H1 (cell line): ENCODE measurements at regions not wholly inside any gene's neighbourhood (a gene's known extent, or its start where the extent isn't known, plus 50 kb on each side); places are given as distances from the start of the nearest gene placed in this dataset.

Source experiments
- ASH2L ChIP-seq: fragments of 200-600, 300-600 bp; sonication (generic); IDR thresholded peaks from one replicate; pipeline ENCODE4 v1.7.1; 2017; ENCODE audit warnings: low read length
- ATF2 ChIP-seq: IDR thresholded peaks from 2 replicates; pipeline ENCODE4 v1.6.1; 2012; ENCODE audit warnings: low read length, inconsistent platforms
- ATF3 ChIP-seq: IDR thresholded peaks from 2 replicates; pipeline ENCODE4 v1.6.1; 2011; ENCODE audit warnings: low read depth, mild to moderate bottlenecking, low read length; ENCODE audit not compliant: insufficient read depth
- BACH1 ChIP-seq: IDR thresholded peaks from 2 replicates; pipeline ENCODE4 v1.6.1; 2012; ENCODE audit warnings: low read length, improper control_type of control experiment
- CHD7 ChIP-seq: fragments of 300-600 bp; sonication (generic); IDR thresholded peaks from 2 replicates; pipeline ENCODE4 v1.7.1; 2012; ENCODE audit warnings: low read length, moderate library complexity, mild to moderate bottlenecking, inconsistent platforms; ENCODE audit not compliant: insufficient replicate concordance
- RBBP5 ChIP-seq: IDR thresholded peaks from 2 replicates; pipeline ENCODE4 v1.7.1; 2012; ENCODE audit warnings: low read depth, mild to moderate bottlenecking, inconsistent platforms, low read length, moderate library complexity, borderline replicate concordance
- SRF ChIP-seq: IDR thresholded peaks from 2 replicates; pipeline ENCODE4 v1.6.1; 2011; ENCODE audit warnings: mild to moderate bottlenecking, low read depth, low read length, moderate library complexity
- SUZ12 ChIP-seq: fragments of 200-600 bp; sonication (generic); IDR thresholded peaks from 2 replicates; pipeline ENCODE4 v1.6.1; 2012; ENCODE audit warnings: mild to moderate bottlenecking, inconsistent platforms, low read length, moderate library complexity, mixed read lengths

- no peak for TF ChIP-seq CHD7
- no peak for TF ChIP-seq SUZ12
- no peak for TF ChIP-seq ASH2L
- no peak for TF ChIP-seq BACH1
- TF ChIP-seq ATF3: no peak
- no peak for TF ChIP-seq RBBP5
- TF ChIP-seq SRF: no peak
- TF ChIP-seq ATF2: no peak
Observed at GRCh38 chr13:106630650-106631049, 62.7 kb upstream of the ARGLU1 start (continued).
